GM21515 (cell line): ENCODE measurements at regions not wholly inside any gene's neighbourhood (a gene's known extent, or its start where the extent isn't known, plus 50 kb on each side); places are given as distances from the start of the nearest gene placed in this dataset.
"Not testable (repeated sequence)": the region's sequence is repeated elsewhere in the genome, so short reads cannot be mapped to it uniquely, and the experiment has no call there.

ENCODE experiments used
- ATAC-seq: cut with Tn5 transposase; IDR thresholded peaks from one replicate; pipeline ENCODE4 v1.9.1; 2021; ENCODE audit not compliant: unreplicated experiment

DNA sequence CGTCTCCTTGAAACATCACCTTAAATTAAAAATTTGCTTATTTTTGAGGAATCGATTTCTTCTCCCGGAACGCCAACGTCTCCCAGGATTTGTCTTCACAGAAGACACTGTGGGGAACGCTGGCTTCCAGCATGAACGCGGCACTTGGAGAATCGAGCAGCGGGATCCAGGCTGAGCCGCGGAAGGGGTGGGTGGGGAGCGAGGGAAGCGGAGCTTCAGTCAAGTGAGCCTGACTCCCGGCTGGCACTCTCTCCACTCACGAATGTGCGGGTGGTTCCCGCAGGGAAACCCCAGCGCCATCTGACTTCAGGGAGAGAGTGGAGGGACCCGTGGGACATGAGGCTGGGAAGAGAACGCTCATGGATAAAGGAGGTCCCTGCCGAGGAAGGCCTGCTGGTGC lies 506.0 kb upstream of the TMEM132C start:
- ATAC-seq, result no peak

DNA sequence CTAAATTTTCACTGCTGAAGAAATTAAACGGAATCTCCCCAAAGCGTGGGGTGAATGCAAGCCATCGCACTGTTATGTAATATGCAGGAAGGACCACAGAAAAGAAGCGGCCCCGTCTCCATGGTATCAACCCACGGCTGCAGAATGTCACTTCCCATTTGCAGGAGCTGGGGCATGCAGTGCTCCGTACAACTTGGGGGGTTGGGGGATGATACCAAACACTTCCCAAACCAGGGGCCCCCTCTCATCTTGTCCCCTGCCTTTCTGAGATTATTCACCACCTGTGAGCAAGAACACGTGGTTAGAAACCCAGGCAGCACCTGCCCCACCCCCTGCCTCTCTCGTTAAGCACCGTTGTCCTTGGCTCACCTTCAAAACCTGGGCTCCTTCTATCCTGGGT lies 505.1 kb upstream of the TMEM132C start:
- no peak for ATAC-seq

DNA sequence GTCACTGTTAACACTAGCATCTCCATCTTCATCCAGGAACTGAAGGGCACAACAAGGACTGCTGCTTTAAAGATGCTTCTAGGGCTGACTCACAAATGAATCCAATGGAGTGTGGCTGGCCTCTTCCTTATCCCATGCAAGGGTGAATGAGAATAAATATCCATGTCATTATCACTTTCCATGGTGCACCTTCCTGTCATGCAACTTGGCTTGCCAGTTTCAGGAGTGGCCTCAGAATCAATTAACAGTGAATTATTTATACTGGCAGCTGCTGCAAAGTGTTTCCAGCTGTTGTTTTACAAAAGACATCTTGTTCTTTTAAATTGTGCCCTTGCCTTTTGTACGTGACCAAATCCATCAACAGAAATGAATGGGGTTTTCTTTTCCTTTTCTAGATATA lies 499.3 kb upstream of the TMEM132C start:
- ATAC-seq, result no peak

DNA sequence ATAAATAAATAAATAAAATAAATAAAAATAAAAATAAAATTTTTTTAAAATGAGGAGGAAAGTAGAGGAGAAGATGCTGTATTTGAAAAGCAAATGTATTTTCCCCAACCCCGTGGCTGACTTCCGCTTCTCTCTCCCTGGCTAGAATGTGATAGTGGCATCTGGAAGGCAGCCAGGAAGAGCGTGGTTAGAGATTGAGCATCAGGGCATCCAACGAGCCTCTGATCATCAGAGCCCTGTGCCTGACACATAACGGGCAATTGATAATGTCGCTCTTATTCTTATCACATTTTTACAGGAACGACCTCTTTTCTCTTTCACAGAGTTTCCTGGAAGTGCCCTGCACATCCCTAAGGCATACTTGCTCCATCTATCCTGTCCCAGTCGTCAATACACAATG lies 496.9 kb upstream of the TMEM132C start:
- ATAC-seq, result no peak

DNA sequence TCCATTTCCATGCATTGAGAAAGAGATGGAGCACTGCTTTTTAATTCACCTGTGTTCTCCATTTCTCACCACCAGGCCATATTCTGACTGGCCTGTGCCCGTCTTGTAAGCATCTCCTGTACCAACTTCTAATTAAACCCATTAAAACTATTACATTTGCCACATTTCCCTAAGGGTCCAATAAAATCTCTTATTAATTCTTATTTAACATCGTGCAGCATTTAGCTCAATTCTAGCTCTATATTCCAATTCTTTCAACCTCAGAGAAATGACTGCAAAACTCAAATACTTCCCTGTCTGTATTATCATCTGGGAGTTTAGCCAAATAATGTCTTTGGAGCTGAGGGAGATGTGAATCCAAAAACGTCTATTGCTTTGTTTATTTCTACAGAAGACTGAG lies 495.4 kb upstream of the TMEM132C start:
- no peak for ATAC-seq

DNA sequence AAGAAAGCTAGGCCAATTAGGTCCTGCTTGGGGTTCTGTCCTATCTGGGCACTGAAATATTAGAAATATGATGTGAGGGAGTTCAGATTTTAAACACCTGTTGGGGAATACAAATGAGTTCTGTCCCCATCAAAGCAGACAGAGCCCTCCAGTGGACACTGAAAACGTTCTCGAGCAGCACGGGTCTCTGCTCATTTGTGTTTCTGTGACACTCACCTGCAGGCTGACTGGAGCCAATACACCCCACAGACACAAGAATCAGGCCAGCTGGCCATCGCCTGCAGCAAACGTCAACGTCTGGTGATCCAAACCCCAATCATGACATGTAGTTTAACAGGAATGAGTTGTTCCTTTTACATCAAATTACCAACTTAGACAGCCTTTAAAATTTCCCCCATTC lies 493.4 kb upstream of the TMEM132C start:
- no peak for ATAC-seq

DNA sequence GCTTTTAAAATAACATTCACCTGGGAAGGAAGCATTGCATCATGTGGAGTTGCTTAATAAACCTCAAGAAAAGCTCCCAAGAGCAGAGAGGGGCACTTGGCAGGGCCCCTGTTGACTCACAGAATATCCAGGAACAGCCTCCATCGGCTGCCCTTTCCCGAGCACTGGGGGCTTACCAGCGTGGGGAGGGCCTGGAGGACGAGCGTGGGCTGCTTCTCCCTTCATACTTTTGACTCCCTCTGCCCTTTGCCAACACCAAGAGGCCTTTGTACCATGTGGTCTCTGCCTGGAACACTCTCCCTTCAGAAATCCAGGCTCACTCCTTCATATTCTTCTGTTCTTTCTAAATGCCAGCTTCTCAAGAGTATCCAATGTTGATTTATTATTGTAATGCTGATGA lies 492.1 kb upstream of the TMEM132C start:
- ATAC-seq, result no peak

DNA sequence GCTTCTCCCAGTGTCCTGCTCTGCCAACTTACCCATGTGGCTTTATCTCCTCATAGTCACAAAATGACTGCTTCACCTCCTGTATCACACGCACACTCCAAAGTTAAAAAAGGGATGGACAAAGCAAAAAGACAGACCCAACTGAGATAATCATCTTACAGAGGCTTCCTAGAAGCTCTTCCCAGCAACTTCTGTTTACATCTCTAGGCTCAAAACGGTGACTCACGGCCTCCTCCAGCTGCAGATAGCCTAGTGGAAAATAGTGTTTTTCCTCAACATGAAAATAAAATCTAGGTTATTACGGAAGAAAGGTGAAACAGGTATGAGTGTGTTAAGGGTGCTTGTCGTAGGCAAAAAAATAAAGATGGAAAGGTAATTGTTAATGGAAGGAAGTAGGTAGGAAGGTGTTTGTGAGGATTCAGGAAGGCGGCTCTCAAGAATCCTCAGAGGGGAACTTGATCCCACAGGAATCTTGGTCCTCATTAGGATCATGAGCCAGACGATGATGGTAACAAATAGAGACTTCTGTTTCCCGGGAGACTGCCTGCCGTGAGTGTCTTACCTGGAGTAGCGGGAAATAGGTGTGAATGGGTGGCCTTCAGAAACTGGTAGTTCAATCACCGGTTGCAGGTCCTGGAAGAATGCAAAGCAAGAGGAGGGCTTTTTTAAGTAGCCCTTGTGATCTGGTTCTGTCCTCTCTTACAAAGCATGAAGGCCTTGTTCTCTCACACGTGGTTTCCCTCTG lies 487.5 kb upstream of the TMEM132C start:
- no peak for ATAC-seq

DNA sequence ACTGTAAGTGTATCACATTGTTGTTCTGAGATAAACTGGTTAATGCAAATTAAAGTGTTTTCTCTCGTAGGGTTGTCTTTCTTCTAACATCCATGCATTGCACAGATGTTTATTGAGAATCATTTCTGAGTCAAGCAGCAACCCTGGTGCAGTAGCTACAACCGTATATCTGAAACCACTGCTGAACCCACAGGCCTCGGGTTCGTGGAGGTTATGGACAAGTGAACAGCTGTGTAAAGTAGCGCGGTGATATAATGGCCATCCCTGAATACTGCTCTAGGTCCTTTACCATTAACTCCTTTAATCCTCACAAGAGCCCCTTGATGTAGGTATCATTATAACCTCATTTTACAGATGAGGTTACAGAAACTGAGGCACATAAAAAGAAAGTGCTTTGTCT lies 486.1 kb upstream of the TMEM132C start:
- ATAC-seq, result no peak

DNA sequence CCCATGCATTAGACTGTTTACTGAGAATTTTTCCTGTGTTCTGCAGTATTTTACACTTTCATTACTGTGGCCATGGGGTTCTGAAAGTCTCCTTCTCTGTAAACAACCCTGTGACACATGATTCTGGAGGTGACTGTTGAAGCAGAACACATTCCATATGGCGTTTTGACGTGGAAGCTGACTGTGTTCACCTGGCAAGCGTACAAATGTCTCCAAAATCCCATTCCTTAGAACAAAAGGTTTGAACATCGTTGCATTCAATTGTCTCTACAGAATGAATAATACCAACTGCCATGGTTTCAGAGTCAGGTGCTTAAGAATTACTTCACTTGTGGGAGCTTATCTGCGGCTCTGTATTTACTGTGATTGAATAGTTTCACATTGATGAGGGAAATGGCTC lies 485.6 kb upstream of the TMEM132C start:
- ATAC-seq, result no peak

DNA sequence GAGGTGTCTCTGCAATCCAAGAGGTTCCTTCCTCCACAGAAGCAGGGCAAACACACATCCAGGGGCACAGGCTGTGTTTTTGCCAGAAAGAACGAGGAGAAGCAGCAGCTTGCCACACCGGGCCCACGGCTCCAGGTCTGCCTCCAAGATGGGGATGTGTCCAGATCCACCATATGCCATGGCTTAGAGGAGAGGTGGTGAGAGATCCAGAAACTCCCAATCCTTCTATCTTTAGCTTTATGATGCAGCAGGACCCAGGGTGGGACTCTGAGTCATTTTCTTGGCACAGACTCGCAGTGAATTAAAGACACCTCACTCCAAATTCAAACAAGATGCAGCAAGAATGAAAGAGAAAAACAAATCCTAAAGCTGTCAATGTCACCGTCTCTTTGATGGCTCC lies 481.4 kb upstream of the TMEM132C start:
- no peak for ATAC-seq

DNA sequence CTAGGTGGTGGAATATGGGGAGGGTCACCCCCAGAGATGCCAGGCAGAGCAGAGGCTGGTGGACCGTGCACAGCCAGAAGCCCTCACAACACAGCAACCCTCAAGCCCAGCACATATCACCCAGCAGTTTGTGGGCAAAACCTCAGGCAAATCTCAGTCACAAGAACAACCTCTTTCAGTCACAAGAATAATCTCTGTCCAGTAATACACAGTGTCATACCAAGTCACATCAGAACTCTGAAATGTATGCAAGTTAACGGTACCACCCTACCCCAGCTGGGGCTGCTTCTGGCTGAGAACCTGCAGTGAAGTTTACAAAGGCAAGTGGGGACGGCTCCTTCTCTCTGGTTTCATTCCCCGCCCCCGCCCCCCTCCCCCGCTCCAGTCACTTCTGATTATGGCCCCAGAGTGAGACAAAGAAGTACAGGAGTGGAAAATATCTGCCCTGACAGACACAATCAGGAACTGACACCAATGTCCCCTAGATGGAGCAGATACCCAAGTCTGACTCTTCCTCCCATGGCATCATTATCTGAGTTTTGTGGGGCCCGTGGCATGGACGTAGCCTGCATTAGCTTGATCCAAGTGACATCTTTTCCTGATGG lies 480.9 kb upstream of the TMEM132C start:
- no peak for ATAC-seq

DNA sequence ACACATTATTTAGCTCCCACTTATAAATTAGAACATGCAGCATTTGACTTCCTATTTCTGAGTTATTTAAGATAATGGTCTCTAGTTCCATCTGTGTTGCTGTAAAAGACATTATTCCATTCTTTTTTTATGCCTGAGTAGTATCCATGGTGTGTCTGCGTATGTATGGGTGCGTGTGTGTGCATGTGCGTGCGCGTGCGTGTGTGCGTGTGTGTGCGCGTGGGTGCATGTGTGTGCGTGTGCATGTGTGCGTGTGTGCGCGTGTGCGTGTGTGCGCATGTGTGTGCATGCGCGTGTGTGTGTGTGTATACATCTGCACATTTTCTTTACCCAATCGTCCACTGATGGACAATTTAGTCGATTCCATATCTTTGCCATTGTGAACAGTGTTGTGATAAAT lies 479.4 kb upstream of the TMEM132C start:
- no peak for ATAC-seq

DNA sequence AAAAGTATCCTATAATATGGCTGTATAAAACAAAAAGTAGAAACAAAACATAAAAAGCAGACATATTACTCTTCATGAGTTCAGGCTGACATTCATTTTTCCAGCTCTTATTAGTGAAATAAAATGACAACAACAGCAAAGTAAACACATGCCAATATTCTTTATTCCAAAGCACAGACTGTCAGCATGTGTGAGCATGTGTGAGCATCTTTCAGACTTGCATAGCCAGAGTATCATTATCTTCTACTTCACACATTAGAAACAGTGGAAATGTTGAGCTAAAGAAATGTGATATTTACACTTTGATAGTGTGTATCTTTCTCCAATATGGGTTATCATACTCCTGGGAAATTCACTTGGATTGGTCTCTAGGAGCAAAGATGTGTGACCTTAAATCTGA lies 476.6 kb upstream of the TMEM132C start:
- no peak for ATAC-seq

DNA sequence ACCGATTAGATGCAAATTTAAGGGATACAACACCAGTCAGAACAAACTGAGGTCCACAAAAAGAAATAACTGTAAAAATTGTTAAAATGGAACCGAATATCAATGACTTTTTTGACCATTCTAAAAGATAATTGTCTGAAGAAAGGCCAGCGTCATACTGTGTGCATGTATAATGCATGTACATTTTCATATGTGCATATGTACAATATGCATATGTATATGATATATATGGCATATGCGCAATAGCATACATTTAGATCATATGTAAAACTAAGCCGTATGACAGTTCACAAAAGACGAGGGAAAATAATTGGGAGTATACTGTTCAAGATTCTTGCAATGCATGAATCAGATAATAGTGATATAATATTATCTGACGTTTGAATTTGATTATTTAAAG lies 475.8 kb upstream of the TMEM132C start:
- no peak for ATAC-seq

DNA sequence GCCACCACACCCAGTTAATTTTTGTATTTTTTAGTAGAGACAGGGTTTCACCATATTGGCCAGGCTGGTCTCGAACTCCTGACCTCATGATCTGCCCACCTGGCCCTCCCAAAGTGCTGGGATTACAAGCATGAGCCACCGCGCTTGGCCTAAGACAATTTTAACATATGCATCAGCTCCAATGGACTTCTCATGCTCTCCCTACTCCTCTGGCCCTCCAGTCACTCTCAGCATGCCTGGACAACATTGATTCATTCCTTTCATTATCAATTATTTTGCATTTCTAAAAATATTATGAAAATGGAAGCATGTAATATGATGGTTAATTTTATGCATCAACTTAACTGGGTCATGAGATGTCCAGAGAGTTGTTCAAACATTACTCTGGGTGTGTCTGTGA lies 469.1 kb upstream of the TMEM132C start:
- ATAC-seq, result no peak

DNA sequence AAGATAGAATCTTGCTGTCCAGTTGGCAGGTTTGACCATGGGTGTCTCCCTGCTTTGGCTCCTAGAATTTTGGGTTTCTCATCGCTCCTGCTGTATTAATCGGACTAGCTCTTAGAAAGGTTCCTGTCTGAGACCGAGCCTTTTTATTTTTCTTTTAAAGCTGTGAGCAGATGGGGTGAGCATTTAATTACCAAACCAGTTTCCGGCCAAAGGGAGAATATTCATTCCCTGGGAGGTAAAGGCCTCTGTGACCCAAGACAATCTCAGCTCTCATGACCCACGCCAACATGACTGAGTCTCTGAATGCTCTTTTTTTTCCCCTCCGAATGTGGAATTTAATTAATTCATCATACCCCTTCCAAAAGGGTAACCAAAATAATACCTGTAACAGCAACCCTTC lies 464.7 kb upstream of the TMEM132C start:
- no peak for ATAC-seq

DNA sequence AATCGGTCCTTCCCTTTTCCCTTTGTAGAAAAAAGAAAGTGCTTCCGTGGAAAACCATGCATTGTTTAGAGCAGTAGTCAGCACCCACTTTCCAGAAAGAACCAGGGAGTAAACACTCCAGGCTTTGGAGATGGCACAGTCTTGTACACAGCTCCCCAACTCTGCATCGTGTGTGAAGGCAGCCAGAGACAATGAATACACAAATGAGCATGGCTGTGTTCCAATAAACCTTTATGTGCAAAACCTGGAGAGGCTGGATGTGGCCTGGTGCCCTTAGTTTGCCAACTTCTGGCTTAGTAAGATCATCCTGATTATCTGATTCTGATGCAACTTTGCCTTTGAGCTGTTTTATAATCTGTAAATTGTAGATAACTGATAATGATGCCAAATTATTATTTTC lies 463.4 kb upstream of the TMEM132C start:
- ATAC-seq, result no peak

DNA sequence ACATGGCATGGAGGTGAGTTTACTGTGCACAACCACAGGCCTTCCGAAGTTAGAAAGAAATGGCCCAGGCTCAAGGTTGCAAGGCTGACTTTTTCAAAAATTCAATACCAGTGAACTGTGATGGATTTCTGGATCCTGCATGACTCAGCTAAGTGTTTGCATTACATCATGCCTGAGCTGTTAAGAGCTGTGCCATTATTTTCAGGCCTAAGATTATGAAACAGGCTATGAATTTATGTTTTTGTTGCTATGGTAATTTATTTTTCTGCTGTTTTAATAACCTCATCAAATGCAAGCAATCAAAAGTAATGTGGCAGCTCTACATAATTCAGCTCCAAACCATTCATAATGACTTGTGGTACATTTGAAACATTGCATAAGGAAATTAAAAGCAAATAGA lies 457.7 kb upstream of the TMEM132C start:
- ATAC-seq, result no peak

DNA sequence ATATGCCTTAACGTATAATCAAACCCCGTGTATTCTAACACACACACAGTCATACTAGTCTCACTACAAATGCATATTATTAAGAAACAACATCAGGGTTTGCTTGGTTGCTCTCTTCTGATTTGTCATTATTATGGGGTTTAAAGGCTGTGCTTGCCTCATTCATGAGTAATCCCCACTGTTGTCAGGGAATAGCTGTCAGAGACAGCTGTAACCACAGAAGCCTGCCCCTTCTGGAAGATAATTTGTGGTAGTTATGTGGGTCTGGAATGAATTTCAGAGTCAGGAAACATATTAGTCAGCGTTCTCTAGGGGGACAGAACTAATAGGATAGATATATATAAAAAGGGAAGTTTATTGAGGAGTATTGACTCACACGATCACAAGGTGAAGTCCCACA lies 456.9 kb upstream of the TMEM132C start:
- no peak for ATAC-seq

DNA sequence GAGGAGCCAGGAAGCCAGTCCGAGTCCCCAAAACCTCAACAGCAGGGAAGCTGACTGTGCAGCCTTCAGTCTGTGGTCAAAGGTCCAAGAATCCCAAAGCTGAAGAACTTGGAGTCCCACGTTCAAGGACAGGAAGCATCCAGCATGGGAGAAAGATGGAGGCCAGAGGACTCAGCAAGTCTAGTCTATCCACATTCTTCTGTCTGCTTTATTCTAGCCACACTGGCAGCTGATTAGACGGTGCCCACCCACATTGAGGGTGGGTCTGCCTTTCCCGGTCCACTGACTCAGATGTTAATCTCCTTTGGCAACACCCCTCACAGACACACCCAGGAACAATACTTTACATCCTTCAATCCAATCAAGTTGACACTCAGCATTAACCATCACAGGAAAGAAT lies 456.5 kb upstream of the TMEM132C start:
- ATAC-seq, result not testable (repeated sequence)

DNA sequence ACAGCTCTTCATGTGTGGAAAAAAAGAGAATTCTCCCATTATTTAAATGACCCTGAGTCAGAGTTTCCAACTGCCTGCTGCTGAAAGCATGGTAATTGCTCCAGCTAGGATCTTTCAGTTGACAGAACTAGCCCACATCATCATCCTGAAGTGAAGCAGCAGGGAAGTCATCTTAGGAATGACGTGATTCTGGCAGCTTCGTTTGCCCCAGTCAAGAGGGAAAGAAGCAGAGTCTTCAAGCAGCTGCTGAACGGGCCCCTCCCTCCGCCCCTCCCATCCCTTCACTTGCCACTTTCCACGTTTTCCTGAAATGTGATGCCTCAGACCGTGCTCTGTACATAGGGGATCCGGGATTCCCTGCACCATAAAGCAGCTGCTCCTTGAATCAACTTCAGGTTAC lies 455.0 kb upstream of the TMEM132C start:
- no peak for ATAC-seq

DNA sequence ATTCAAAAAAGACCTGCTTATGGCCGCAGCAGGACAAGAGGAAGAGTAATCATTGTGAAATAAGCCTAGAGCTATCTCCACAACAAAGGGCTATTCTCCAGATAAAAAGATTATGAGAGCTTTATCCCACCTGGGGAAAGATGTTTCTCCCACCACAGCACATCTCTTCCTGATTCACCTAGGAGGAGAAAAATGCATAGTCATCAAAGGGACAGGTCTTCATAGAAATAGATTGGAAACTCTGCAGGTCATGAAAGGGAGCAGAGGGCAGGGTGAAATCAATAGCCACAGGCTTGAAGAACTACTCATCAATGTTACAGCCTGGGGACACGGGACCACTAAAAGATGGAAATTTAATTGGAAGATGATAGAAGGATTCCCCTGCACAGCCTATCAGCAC lies 453.8 kb upstream of the TMEM132C start:
- no peak for ATAC-seq
